CD4-positive, alpha-beta T cell (primary cell): ENCODE measurements at regions not wholly inside any gene's neighbourhood (a gene's known extent, or its start where the extent isn't known, plus 50 kb on each side); places are given as distances from the start of the nearest gene placed in this dataset.

Source experiments
- ATAC-seq: fragments of 200-7000 bp; cut with Tn5 transposase; one replicate; pipeline ENCODE4 v1.10.0; 2022; ENCODE audit warnings: mild to moderate bottlenecking; ENCODE audit not compliant: poor library complexity
- CTCF ChIA-PET: fragments of 350-600 bp; sonication (Branson Sonifier 250); formaldehyde crosslinking; loops from one replicate; lab custom pipeline; 2021; ENCODE audit warnings: antibody characterized with exemption, inconsistent platforms; lab: Charles Lee
- POLR2A ChIA-PET: fragments of 350-600 bp; sonication (Branson Sonifier 250); formaldehyde crosslinking; loops from one replicate; lab custom pipeline; 2021; ENCODE audit warnings: antibody characterized with exemption, inconsistent platforms; lab: Charles Lee
- DNase-seq, 14 experiments: peaks; one replicate each; pipeline ENCODE4 v3.0.0-alpha.2; 2013 to 2020; ENCODE audit warnings: mixed read lengths in 2 of 14
- H3K27ac ChIP-seq, 2 donors: one replicate each; pipeline versions ENCODE4 v1.5.1 to v1.7.0; 2013; ENCODE audit warnings: low read length in 2 of 2, low read depth in 1 of 2, mild to moderate bottlenecking in 1 of 2
- H3K27me3 ChIP-seq, 2 experiments: 1 replicate in 1 of 2; 2 replicates in 1 of 2; pipeline versions ENCODE4 v1.6.1 to v1.7.0; 2013; ENCODE audit warnings: low read length in 2 of 2, control low read depth in 1 of 2, mild to moderate bottlenecking in 1 of 2, moderate library complexity in 1 of 2; ENCODE audit not compliant: insufficient read depth in 2 of 2, control insufficient read depth in 1 of 2
- H3K36me3 ChIP-seq: one replicate; pipeline ENCODE4 v1.6.1; 2013; ENCODE audit warnings: low read length, control low read depth; ENCODE audit not compliant: insufficient read depth
- H3K4me1 ChIP-seq: one replicate; pipeline ENCODE4 v1.6.1; 2013; ENCODE audit warnings: low read length, control low read depth; ENCODE audit not compliant: insufficient read depth
- H3K4me3 ChIP-seq: one replicate; pipeline ENCODE4 v1.5.1; 2013; ENCODE audit warnings: mild to moderate bottlenecking, low read length, moderate library complexity
- H3K9me3 ChIP-seq, 2 experiments: 1 replicate in 1 of 2; 2 replicates in 1 of 2; pipeline versions ENCODE4 v1.6.1 to v1.7.0; 2013; ENCODE audit warnings: low read length in 2 of 2, mild to moderate bottlenecking in 2 of 2, control low read depth in 1 of 2, moderate library complexity in 1 of 2; ENCODE audit not compliant: control insufficient read depth in 1 of 2, insufficient read depth in 1 of 2
- H3K27ac Mint-ChIP-seq: one replicate; pipeline ENCODE4 v1.8.0; 2020; ENCODE audit warnings: mixed read lengths
- H3K27me3 Mint-ChIP-seq: one replicate; pipeline ENCODE4 v1.8.0; 2021; ENCODE audit warnings: mixed read lengths
- H3K36me3 Mint-ChIP-seq: one replicate; pipeline ENCODE4 v1.8.0; 2021; ENCODE audit warnings: low read depth, mixed read lengths
- H3K4me1 Mint-ChIP-seq: one replicate; pipeline ENCODE4 v1.8.0; 2021; ENCODE audit warnings: low read depth, mixed read lengths
- H3K4me3 Mint-ChIP-seq: one replicate; pipeline ENCODE4 v1.8.0; 2020; ENCODE audit warnings: mild to moderate bottlenecking, mixed read lengths
- H3K9me3 Mint-ChIP-seq: one replicate; pipeline ENCODE4 v1.8.0; 2020; ENCODE audit warnings: mixed read lengths
- intact Hi-C, 2 experiments: fragments of 100-400 bp; cut with DNase I in 1 of 2; cut with micrococcal nuclease in 1 of 2; formaldehyde crosslinking; loops; one replicate each; pipeline versions ENCODE4 v1.15.1 to v1.9.0; 2023 to 2025; cut with DNase I, micrococcal nuclease
- TF ChIP-seq, protein P1 (sequence below): fragments of 200-600 bp; IDR thresholded peaks from one replicate; pipeline ENCODE4 v1.8.0; 2022; ENCODE audit warnings: antibody characterized with exemption, mild to moderate bottlenecking

- Mint-ChIP-seq H3K27ac (no peak overlapping the region), H3K27me3 (no peaks in the 10 kb centered on the region), H3K4me1 (no peaks in the 10 kb centered on the region), H3K9me3 (no peaks in the 10 kb centered on the region), H3K4me3 (no peak overlapping the region), H3K36me3 (no peaks in the 10 kb centered on the region)
- no peak overlapping the region for H3K27ac ChIP-seq
- no peaks in the 10 kb centered on the region for H3K27me3 ChIP-seq
- ChIA-PET POLR2A (no interaction called here), CTCF (interaction anchor here (1.1 kb wide), 1 partner anchor 14 kb away, joined by 3 read pairs; no protein-coding TSS in a partner anchor)
- no peaks in the 10 kb centered on the region for H3K4me1 ChIP-seq
- intact Hi-C loops: no loop called here
- TF ChIP-seq, protein P1, sequence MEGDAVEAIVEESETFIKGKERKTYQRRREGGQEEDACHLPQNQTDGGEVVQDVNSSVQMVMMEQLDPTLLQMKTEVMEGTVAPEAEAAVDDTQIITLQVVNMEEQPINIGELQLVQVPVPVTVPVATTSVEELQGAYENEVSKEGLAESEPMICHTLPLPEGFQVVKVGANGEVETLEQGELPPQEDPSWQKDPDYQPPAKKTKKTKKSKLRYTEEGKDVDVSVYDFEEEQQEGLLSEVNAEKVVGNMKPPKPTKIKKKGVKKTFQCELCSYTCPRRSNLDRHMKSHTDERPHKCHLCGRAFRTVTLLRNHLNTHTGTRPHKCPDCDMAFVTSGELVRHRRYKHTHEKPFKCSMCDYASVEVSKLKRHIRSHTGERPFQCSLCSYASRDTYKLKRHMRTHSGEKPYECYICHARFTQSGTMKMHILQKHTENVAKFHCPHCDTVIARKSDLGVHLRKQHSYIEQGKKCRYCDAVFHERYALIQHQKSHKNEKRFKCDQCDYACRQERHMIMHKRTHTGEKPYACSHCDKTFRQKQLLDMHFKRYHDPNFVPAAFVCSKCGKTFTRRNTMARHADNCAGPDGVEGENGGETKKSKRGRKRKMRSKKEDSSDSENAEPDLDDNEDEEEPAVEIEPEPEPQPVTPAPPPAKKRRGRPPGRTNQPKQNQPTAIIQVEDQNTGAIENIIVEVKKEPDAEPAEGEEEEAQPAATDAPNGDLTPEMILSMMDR: no peak
- no peak overlapping the region for H3K4me3 ChIP-seq
- H3K9me3 ChIP-seq: no peaks in the 10 kb centered on the region
- H3K36me3 ChIP-seq: no peaks in the 10 kb centered on the region
- no peak for DNase-seq
- ATAC-seq: no peak
Measured at GRCh38 chr4:107252571-107252970, 216.5 kb upstream of the DKK2 start.

DNA sequence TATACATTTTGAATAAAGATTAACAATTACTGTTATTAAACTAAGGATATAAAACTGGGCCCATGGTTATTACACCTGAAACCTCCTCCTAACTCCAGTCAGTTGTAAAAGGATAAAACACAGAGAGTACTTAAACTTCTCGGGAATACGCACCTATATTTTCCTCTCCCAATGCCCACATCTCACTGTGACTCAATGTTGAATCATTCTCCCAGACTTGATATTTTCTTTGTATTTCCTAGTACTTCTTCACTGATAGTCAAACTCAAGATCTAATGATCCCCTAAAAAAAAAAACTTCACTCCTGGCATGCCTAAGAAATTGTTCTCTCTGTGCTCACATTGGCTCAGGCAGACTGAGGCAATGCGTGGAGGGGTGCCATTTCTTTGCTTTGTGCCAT is 212.5 kb upstream of the DKK2 start:
- ATAC-seq (no peak), DNase-seq (no peak)
- Histone ChIP-seq H3K27me3 (no peaks in the 10 kb centered on the region), H3K9me3 (no peaks in the 10 kb centered on the region), H3K4me3 (no peak overlapping the region), H3K4me1 (no peaks in the 10 kb centered on the region), H3K36me3 (no peaks in the 10 kb centered on the region), H3K27ac (no peak overlapping the region)
- H3K27me3 Mint-ChIP-seq: peaks cover 5% of the 10 kb centered on the region
- TF ChIP-seq, protein P1: no peak
- H3K4me1 Mint-ChIP-seq: no peaks in the 10 kb centered on the region
- no peaks in the 10 kb centered on the region for H3K9me3 Mint-ChIP-seq
- H3K27ac Mint-ChIP-seq: no peak overlapping the region
- POLR2A ChIA-PET: no interaction called here
- CTCF ChIA-PET: no interaction called here
- no peaks in the 10 kb centered on the region for H3K36me3 Mint-ChIP-seq
- intact Hi-C loops: no loop called here
- no peak overlapping the region for H3K4me3 Mint-ChIP-seq

- no peak overlapping the region for H3K27ac ChIP-seq
- no peak for ATAC-seq
- TF ChIP-seq, protein P1: no peak
- peaks cover 11% of the 10 kb centered on the region for H3K27me3 Mint-ChIP-seq
- no peaks in the 10 kb centered on the region for H3K36me3 Mint-ChIP-seq
- no peak overlapping the region for H3K27ac Mint-ChIP-seq
- no peaks in the 10 kb centered on the region for H3K36me3 ChIP-seq
- intact Hi-C loops: no loop called here
- H3K27me3 ChIP-seq: no peaks in the 10 kb centered on the region
- no peak for DNase-seq
- H3K4me1 ChIP-seq: no peaks in the 10 kb centered on the region
- H3K4me3 Mint-ChIP-seq: no peak overlapping the region
- ChIA-PET CTCF (no interaction called here), POLR2A (no interaction called here)
- no peaks in the 10 kb centered on the region for H3K4me1 Mint-ChIP-seq
- no peaks in the 10 kb centered on the region for H3K9me3 ChIP-seq
- H3K9me3 Mint-ChIP-seq: no peaks in the 10 kb centered on the region
- H3K4me3 ChIP-seq: no peak overlapping the region
Measured at GRCh38 chr4:107247738-107248137, 211.6 kb upstream of the DKK2 start.
